ENCODE measurements at regions not wholly inside any gene's neighbourhood (a gene's known extent, or its start where the extent isn't known, plus 50 kb on each side); places are given as distances from the start of the nearest gene placed in this dataset.

GRCh38 chr4:136554033-136554432 is 978.3 kb downstream of the PCDH18 start:
- no peaks in the 10 kb centered on the region for H3K9me3 ChIP-seq
- DNase-seq: no peak
- TF ChIP-seq CTCF (IDR thresholded peaks at IDR 0.05) (no peak), POLR2A (IDR thresholded peaks at IDR 0.05) (no peak)
- H3K4me3 ChIP-seq: no peak overlapping the region
- intact Hi-C loops (cut with DNase I; ENCODE audit: low total_unique reads): no loop called here
- no peaks in the 10 kb centered on the region for H3K4me1 ChIP-seq
- no peaks in the 10 kb centered on the region for H3K27me3 ChIP-seq
- H3K27ac ChIP-seq: no peak overlapping the region
- H3K36me3 ChIP-seq: no peaks in the 10 kb centered on the region

- Histone ChIP-seq H3K36me3 (no peaks in the 10 kb centered on the region), H3K4me1 (no peaks in the 10 kb centered on the region), H3K9me3 (no peaks in the 10 kb centered on the region), H3K4me3 (no peak overlapping the region), H3K27me3 (no peaks in the 10 kb centered on the region), H3K27ac (no peak overlapping the region)
- no peak for DNase-seq
- intact Hi-C loops (cut with DNase I; ENCODE audit: low total_unique reads): no loop called here
- TF ChIP-seq POLR2A (IDR thresholded peaks at IDR 0.05): no peak
- no peak for TF ChIP-seq CTCF (IDR thresholded peaks at IDR 0.05)
Measured at GRCh38 chr4:136551753-136552152, 980.5 kb downstream of the PCDH18 start.

DNA sequence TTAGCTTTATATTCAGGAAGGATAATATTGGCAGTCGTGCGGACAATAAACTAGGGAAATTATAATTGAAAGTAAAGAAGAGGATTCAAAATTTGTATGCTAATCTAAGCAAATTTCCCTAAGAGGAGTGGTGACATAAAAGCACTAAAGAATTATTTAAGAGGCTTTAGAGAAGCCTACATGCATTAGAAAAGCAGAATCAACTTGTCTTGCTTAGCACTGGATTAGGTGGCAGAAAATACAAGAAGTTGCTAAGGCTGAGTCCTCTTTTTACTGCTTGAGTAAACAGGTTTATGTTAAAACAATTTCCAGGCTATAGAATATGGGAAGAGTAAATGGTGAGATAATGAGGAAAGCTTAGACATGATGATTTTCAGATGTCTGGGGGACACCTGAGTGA is 991.5 kb downstream of the PCDH18 start:
- H3K4me3 ChIP-seq: no peak overlapping the region
- H3K9me3 ChIP-seq: no peaks in the 10 kb centered on the region
- intact Hi-C loops (cut with DNase I; ENCODE audit: low total_unique reads): no loop called here

GRCh38 chr4:136528131-136528530 is 1004.2 kb downstream of the PCDH18 start:
- Histone ChIP-seq H3K4me1 (no peaks in the 10 kb centered on the region), H3K4me3 (no peak overlapping the region), H3K27me3 (no peaks in the 10 kb centered on the region), H3K36me3 (no peaks in the 10 kb centered on the region), H3K27ac (no peak overlapping the region), H3K9me3 (no peaks in the 10 kb centered on the region)
- TF ChIP-seq POLR2A (IDR thresholded peaks at IDR 0.05): no peak
- no peak for TF ChIP-seq CTCF (IDR thresholded peaks at IDR 0.05)
- DNase-seq: no peak
- intact Hi-C loops (cut with DNase I; ENCODE audit: low total_unique reads): no loop called here

More for the DNA sequence above, 991.5 kb downstream of the PCDH18 start:
- Histone ChIP-seq H3K27me3 (no peaks in the 10 kb centered on the region), H3K27ac (no peak overlapping the region), H3K4me1 (no peaks in the 10 kb centered on the region), H3K36me3 (no peaks in the 10 kb centered on the region)
- no peak for TF ChIP-seq POLR2A (IDR thresholded peaks at IDR 0.05)
- TF ChIP-seq CTCF (IDR thresholded peaks at IDR 0.05): no peak
- DNase-seq: no peak

DNA sequence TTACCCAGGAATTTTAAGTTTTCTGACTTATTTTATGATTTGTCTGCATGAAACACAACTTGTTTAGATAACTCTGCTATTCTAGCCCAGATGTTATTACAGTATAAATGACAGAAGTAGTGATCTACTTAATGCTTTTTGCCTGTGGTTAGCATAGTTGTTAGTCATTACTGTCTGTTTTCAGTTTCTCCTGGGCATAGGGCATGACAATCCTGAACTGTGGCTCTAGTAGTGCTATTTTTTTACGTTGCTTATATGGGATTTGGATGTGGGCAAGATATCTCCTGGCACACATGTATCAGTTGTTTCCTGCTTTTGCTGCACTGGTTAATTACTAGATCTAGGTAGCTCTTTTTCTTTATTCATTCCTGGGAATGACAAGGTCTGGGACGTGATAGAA is 1005.8 kb downstream of the PCDH18 start:
- Histone ChIP-seq H3K4me1 (no peaks in the 10 kb centered on the region), H3K4me3 (no peak overlapping the region), H3K36me3 (no peaks in the 10 kb centered on the region), H3K9me3 (no peaks in the 10 kb centered on the region), H3K27me3 (no peaks in the 10 kb centered on the region), H3K27ac (no peak overlapping the region)
- TF ChIP-seq POLR2A (IDR thresholded peaks at IDR 0.05) (no peak), CTCF (IDR thresholded peaks at IDR 0.05) (no peak)
- no peak for DNase-seq
- intact Hi-C loops (cut with DNase I; ENCODE audit: low total_unique reads): no loop called here
